HEK293 (cell line): ENCODE measurements at regions not wholly inside any gene's neighbourhood (a gene's known extent, or its start where the extent isn't known, plus 50 kb on each side); places are given as distances from the start of the nearest gene placed in this dataset.

ENCODE experiments used
- CTCF ChIA-PET: fragments of 350-600 bp; formaldehyde crosslinking; extraction: SDS; loops from one replicate; lab custom pipeline; 2021; ENCODE audit warnings: antibody characterized with exemption; lab: Yijun Ruan, JAX
- POLR2A ChIA-PET: fragments of 300-600 bp; formaldehyde crosslinking; extraction: SDS; loops from one replicate; lab custom pipeline; 2020; ENCODE audit warnings: antibody characterized with exemption, inconsistent platforms; lab: Yijun Ruan, JAX
- H3K27ac ChIP-seq: fragments of 200-500 bp; sonication (Bioruptor generic); 2 replicates; pipeline ENCODE4 v1.5.1; 2014; ENCODE audit warnings: low read depth, low read length, control low read depth, inconsistent platforms; ENCODE audit errors: extremely low read depth
- H3K36me3 ChIP-seq, 2 experiments: fragments of 200-500 bp in 1 of 2; sonication (Bioruptor generic) in 1 of 2; 1 replicate in 1 of 2; 2 replicates in 1 of 2; pipeline ENCODE4 v1.5.1; 2014 to 2017; ENCODE audit warnings: inconsistent platforms in 2 of 2, low read length in 2 of 2; ENCODE audit not compliant: control insufficient read depth in 2 of 2, insufficient read depth in 1 of 2
- H3K4me1 ChIP-seq: fragments of 200-500 bp; sonication (Bioruptor generic); 2 replicates; pipeline ENCODE4 v1.5.1; 2014; ENCODE audit warnings: mild to moderate bottlenecking, low read length, inconsistent platforms; ENCODE audit not compliant: control insufficient read depth, insufficient read depth
- H3K4me3 ChIP-seq: 2 replicates; pipeline ENCODE4 v1.5.1; 2011; ENCODE audit warnings: low read depth, mild to moderate bottlenecking, control low read depth, low read length, moderate library complexity
- H3K9me3 ChIP-seq: fragments of 200-500 bp; sonication (Bioruptor generic); 2 replicates; pipeline ENCODE4 v1.5.1; 2014; ENCODE audit warnings: low read depth, low read length, inconsistent platforms; ENCODE audit not compliant: control insufficient read depth, insufficient read depth
- GLI2 ChIP-seq: fragments of 450-650 bp; formaldehyde crosslinking; IDR thresholded peaks from 2 replicates; pipeline ENCODE4; 2017; ENCODE audit warnings: missing biosample characterization, missing genetic modification characterization, low read depth, borderline replicate concordance
- GLI4 ChIP-seq: fragments of 450-650 bp; formaldehyde crosslinking; IDR thresholded peaks from 2 replicates; pipeline ENCODE4 v1.5.1; 2016; ENCODE audit warnings: missing biosample characterization, missing genetic modification characterization
- GLIS2 ChIP-seq: fragments of 450-650 bp; formaldehyde crosslinking; IDR thresholded peaks from 2 replicates; pipeline ENCODE4 v1.5.1; 2016; ENCODE audit warnings: missing biosample characterization, missing genetic modification characterization
- HOXA7 ChIP-seq: sonication (generic); formaldehyde crosslinking; IDR thresholded peaks from 2 replicates; pipeline ENCODE4 v1.8.1; 2022; ENCODE audit warnings: missing genetic modification reagents, borderline replicate concordance
- KLF8 ChIP-seq: fragments of 450-650 bp; formaldehyde crosslinking; IDR thresholded peaks from 2 replicates; pipeline ENCODE4 v1.5.1; 2016; ENCODE audit warnings: missing biosample characterization, missing genetic modification characterization
- OSR2 ChIP-seq: fragments of 450-650 bp; formaldehyde crosslinking; IDR thresholded peaks from 2 replicates; pipeline ENCODE4 v1.5.1; 2016; ENCODE audit warnings: missing biosample characterization, missing genetic modification characterization
- SP2 ChIP-seq: fragments of 450-650 bp; formaldehyde crosslinking; IDR thresholded peaks from 2 replicates; pipeline ENCODE4 v1.5.1; 2016; ENCODE audit warnings: missing biosample characterization, missing genetic modification characterization
- SP3 ChIP-seq: fragments of 450-650 bp; formaldehyde crosslinking; IDR thresholded peaks from 2 replicates; pipeline ENCODE4 v1.5.1; 2016; ENCODE audit warnings: missing biosample characterization, missing genetic modification characterization
- ZEB2 ChIP-seq: fragments of 450-650 bp; formaldehyde crosslinking; IDR thresholded peaks from 2 replicates; pipeline ENCODE4 v1.5.1; 2016; ENCODE audit warnings: missing biosample characterization, missing genetic modification characterization
- ZNF121 ChIP-seq: fragments of 450-650 bp; formaldehyde crosslinking; IDR thresholded peaks from 2 replicates; pipeline ENCODE4 v1.5.1; 2016; ENCODE audit warnings: missing biosample characterization, missing genetic modification characterization
- ZNF146 ChIP-seq: fragments of 450-650 bp; formaldehyde crosslinking; IDR thresholded peaks from 2 replicates; pipeline ENCODE4 v1.5.1; 2016; ENCODE audit warnings: missing biosample characterization, missing genetic modification characterization
- ZNF169 ChIP-seq: fragments of 450-650 bp; formaldehyde crosslinking; IDR thresholded peaks from 2 replicates; pipeline ENCODE4 v1.5.1; 2016; ENCODE audit warnings: missing biosample characterization, missing genetic modification characterization
- ZNF274 ChIP-seq, 2 experiments: fragments of 200-500 bp in 1 of 2; fragments of 450-650 bp in 1 of 2; sonication (Bioruptor generic) in 1 of 2; formaldehyde crosslinking in 1 of 2; IDR thresholded peaks; 2 replicates each; pipeline versions ENCODE4 v1.5.1 to v1.6.1; 2014 to 2016; ENCODE audit warnings: borderline replicate concordance in 1 of 2, inconsistent platforms in 1 of 2, low read length in 1 of 2, missing biosample characterization in 1 of 2, missing genetic modification characterization in 1 of 2
- ZNF350 ChIP-seq: fragments of 450-650 bp; formaldehyde crosslinking; IDR thresholded peaks from 2 replicates; pipeline ENCODE4 v1.5.0; 2017; ENCODE audit warnings: missing biosample characterization, mild to moderate bottlenecking, missing genetic modification characterization
- ZNF473 ChIP-seq: fragments of 450-650 bp; formaldehyde crosslinking; IDR thresholded peaks from 2 replicates; pipeline ENCODE4 v1.5.1; 2017; ENCODE audit warnings: missing biosample characterization, missing genetic modification characterization
- ZNF544 ChIP-seq: fragments of 450-650 bp; formaldehyde crosslinking; IDR thresholded peaks from 2 replicates; pipeline ENCODE4 v1.5.0; 2017; ENCODE audit warnings: missing biosample characterization, missing genetic modification characterization
- ZNF571 ChIP-seq: fragments of 450-650 bp; formaldehyde crosslinking; IDR thresholded peaks from 2 replicates; pipeline ENCODE4 v1.5.0; 2017; ENCODE audit warnings: missing biosample characterization, missing genetic modification characterization
- ZNF626 ChIP-seq: fragments of 450-650 bp; sonication (Bioruptor Pico); formaldehyde crosslinking; IDR thresholded peaks from 2 replicates; pipeline ENCODE4 v1.5.1; 2018; ENCODE audit warnings: missing biosample characterization, missing genetic modification characterization, inconsistent platforms
- ZNF639 ChIP-seq: fragments of 450-650 bp; formaldehyde crosslinking; IDR thresholded peaks from 2 replicates; pipeline ENCODE4 v1.5.1; 2016; ENCODE audit warnings: missing biosample characterization, missing genetic modification characterization
- ZNF76 ChIP-seq: fragments of 450-650 bp; formaldehyde crosslinking; IDR thresholded peaks from 2 replicates; pipeline ENCODE4; 2016; ENCODE audit warnings: low read depth, missing biosample characterization, missing genetic modification characterization, borderline replicate concordance
- ZNF768 ChIP-seq: fragments of 450-650 bp; formaldehyde crosslinking; IDR thresholded peaks from 2 replicates; pipeline ENCODE4 v1.5.1; 2018; ENCODE audit warnings: missing biosample characterization, mild to moderate bottlenecking, missing genetic modification characterization
- TF ChIP-seq, protein P1 (sequence below): fragments of 450-650 bp; formaldehyde crosslinking; IDR thresholded peaks from 2 replicates; pipeline ENCODE4 v1.5.1; 2016; ENCODE audit warnings: missing biosample characterization, missing genetic modification characterization
- TF ChIP-seq, protein P2 (sequence below): fragments of 450-650 bp; formaldehyde crosslinking; IDR thresholded peaks from 2 replicates; pipeline ENCODE4 v1.5.1; 2016; ENCODE audit warnings: missing biosample characterization, missing genetic modification characterization, low read depth
- TF ChIP-seq, protein P3 (sequence below): fragments of 450-650 bp; formaldehyde crosslinking; IDR thresholded peaks from 2 replicates; pipeline ENCODE4 v1.5.1; 2017; ENCODE audit warnings: missing biosample characterization, missing genetic modification characterization

DNA sequence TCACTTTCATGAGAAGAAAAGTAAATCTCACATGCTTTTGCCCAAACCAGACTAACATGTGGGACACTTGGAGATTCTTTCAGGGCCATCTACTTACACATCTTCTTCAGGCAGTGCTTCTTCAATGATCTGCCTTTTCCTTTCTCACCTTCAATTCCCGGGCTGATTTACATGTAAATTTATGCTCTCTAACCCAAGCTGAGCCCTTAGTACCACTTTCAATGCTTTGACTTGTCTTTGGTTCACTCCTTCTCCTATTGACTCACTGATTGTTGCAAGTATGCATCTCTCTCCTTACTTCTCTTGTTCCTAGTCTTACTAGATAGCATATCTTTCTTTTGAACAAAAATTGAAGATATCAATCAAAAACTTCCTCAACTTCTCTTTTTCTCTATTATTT is 154.2 kb upstream of the DEPDC1 start:
- TF ChIP-seq ZNF571 (tag by site-specific recombination) (no peak), SP2 (tag by site-specific recombination) (no peak)
- Histone ChIP-seq H3K4me1 (no peaks in the 10 kb centered on the region), H3K27ac (no peak overlapping the region), H3K4me3 (no peak overlapping the region), H3K36me3 (no peaks in the 10 kb centered on the region), H3K9me3 (no peaks in the 10 kb centered on the region)
- ChIA-PET POLR2A (no interaction called here), CTCF (no interaction called here)

GRCh38 chr1:68653882-68654281 is 157.0 kb upstream of the DEPDC1 start:
- Histone ChIP-seq H3K4me1 (no peaks in the 10 kb centered on the region), H3K9me3 (no peaks in the 10 kb centered on the region), H3K36me3 (no peaks in the 10 kb centered on the region), H3K27ac (no peak overlapping the region), H3K4me3 (no peak overlapping the region)
- no peak for TF ChIP-seq OSR2 (tag by site-specific recombination)
- CTCF ChIA-PET: no interaction called here
- POLR2A ChIA-PET: no interaction called here

GRCh38 chr1:68673771-68674170 is 176.9 kb upstream of the DEPDC1 start:
- no peaks in the 10 kb centered on the region for H3K4me1 ChIP-seq
- ChIA-PET CTCF (no interaction called here), POLR2A (no interaction called here)
- H3K4me3 ChIP-seq: no peak overlapping the region
- no peak for TF ChIP-seq ZNF768
- TF ChIP-seq HOXA7 (CRISPR knock-in tag): no peak
- TF ChIP-seq, protein P1, sequence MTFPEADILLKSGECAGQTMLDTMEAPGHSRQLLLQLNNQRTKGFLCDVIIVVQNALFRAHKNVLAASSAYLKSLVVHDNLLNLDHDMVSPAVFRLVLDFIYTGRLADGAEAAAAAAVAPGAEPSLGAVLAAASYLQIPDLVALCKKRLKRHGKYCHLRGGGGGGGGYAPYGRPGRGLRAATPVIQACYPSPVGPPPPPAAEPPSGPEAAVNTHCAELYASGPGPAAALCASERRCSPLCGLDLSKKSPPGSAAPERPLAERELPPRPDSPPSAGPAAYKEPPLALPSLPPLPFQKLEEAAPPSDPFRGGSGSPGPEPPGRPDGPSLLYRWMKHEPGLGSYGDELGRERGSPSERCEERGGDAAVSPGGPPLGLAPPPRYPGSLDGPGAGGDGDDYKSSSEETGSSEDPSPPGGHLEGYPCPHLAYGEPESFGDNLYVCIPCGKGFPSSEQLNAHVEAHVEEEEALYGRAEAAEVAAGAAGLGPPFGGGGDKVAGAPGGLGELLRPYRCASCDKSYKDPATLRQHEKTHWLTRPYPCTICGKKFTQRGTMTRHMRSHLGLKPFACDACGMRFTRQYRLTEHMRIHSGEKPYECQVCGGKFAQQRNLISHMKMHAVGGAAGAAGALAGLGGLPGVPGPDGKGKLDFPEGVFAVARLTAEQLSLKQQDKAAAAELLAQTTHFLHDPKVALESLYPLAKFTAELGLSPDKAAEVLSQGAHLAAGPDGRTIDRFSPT (tag by site-specific recombination): no peak
- TF ChIP-seq, protein P2, sequence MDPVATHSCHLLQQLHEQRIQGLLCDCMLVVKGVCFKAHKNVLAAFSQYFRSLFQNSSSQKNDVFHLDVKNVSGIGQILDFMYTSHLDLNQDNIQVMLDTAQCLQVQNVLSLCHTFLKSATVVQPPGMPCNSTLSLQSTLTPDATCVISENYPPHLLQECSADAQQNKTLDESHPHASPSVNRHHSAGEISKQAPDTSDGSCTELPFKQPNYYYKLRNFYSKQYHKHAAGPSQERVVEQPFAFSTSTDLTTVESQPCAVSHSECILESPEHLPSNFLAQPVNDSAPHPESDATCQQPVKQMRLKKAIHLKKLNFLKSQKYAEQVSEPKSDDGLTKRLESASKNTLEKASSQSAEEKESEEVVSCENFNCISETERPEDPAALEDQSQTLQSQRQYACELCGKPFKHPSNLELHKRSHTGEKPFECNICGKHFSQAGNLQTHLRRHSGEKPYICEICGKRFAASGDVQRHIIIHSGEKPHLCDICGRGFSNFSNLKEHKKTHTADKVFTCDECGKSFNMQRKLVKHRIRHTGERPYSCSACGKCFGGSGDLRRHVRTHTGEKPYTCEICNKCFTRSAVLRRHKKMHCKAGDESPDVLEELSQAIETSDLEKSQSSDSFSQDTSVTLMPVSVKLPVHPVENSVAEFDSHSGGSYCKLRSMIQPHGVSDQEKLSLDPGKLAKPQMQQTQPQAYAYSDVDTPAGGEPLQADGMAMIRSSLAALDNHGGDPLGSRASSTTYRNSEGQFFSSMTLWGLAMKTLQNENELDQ: no peak
- no peak for TF ChIP-seq ZNF146 (tag by site-specific recombination)
- TF ChIP-seq GLI2: no peak
- TF ChIP-seq ZNF350 (tag by site-specific recombination): no peak
- TF ChIP-seq ZNF274 (IDR thresholded peaks at IDR 0.05; ENCODE audit: low read length): no peak
- TF ChIP-seq ZNF274 (tag by site-specific recombination; IDR thresholded peaks at IDR 0.05; ENCODE audit: borderline replicate concordance): no peak
- TF ChIP-seq ZNF121: no peak
- H3K36me3 ChIP-seq: no peaks in the 10 kb centered on the region
- H3K27ac ChIP-seq: no peak overlapping the region
- H3K9me3 ChIP-seq: no peaks in the 10 kb centered on the region

DNA sequence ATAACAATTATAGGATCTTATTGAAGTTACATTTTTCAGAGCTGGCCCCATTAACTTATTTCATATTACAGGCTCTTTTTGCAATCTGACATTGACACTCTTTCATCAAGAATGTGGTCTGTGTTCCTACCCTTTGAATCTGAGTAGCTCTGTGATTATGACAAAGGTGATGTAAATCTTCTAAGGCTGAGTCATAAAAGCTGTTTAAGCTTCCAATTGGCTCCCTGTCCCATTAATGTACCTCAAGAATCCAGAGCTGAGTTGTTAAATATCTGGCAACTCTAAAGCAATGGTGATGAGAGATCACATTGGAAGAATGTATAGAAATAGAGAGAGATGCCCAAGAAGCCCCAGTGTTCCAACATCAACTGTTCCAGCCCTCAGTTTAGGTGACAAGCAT is 178.5 kb upstream of the DEPDC1 start:
- Histone ChIP-seq H3K4me3 (no peak overlapping the region), H3K4me1 (no peaks in the 10 kb centered on the region), H3K9me3 (no peaks in the 10 kb centered on the region), H3K27ac (no peak overlapping the region), H3K36me3 (no peaks in the 10 kb centered on the region)
- ChIA-PET POLR2A (no interaction called here), CTCF (no interaction called here)
- TF ChIP-seq ZNF76 (tag by site-specific recombination) (no peak), GLI4 (tag by site-specific recombination) (no peak), ZNF639 (tag by site-specific recombination) (no peak), KLF8 (no peak), ZEB2 (tag by site-specific recombination) (no peak), GLIS2 (tag by site-specific recombination) (no peak), SP3 (tag by site-specific recombination) (no peak), ZNF544 (no peak), ZNF169 (tag by site-specific recombination) (no peak), ZNF473 (tag by site-specific recombination) (no peak), ZNF626 (tag by site-specific recombination) (no peak)
- TF ChIP-seq, protein P3, sequence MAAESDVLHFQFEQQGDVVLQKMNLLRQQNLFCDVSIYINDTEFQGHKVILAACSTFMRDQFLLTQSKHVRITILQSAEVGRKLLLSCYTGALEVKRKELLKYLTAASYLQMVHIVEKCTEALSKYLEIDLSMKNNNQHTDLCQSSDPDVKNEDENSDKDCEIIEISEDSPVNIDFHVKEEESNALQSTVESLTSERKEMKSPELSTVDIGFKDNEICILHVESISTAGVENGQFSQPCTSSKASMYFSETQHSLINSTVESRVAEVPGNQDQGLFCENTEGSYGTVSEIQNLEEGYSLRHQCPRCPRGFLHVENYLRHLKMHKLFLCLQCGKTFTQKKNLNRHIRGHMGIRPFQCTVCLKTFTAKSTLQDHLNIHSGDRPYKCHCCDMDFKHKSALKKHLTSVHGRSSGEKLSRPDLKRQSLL (tag by site-specific recombination): no peak
